Tibial nerve (tissue), 4 donors: ENCODE measurements at regions not wholly inside any gene's neighbourhood (a gene's known extent, or its start where the extent isn't known, plus 50 kb on each side); places are given as distances from the start of the nearest gene placed in this dataset.

Source experiments
- EP300 ChIP-seq, 2 donors: sonication (generic); formaldehyde crosslinking; IDR thresholded peaks; one replicate each; pipeline ENCODE4 v1.6.1; 2017; ENCODE audit warnings: antibody characterized with exemption in 2 of 2, mild to moderate bottlenecking in 1 of 2
- POLR2A ChIP-seq, 2 donors: fragments of 450-650 bp; IDR thresholded peaks; one replicate each; pipeline ENCODE4 v1.6.1; 2017; ENCODE audit warnings: antibody characterized with exemption in 2 of 2, mild to moderate bottlenecking in 2 of 2, moderate library complexity in 2 of 2
- TF ChIP-seq, protein P1 (sequence below), 5 experiments: fragments of 200-600 bp in 3 of 5; fragments of 450-650 bp in 2 of 5; sonication (generic) in 3 of 5; IDR thresholded peaks; one replicate each; pipeline ENCODE4 v1.5.1; 2016 to 2019; ENCODE audit warnings: antibody characterized with exemption in 5 of 5, mild to moderate bottlenecking in 3 of 5, moderate library complexity in 2 of 5

DNA sequence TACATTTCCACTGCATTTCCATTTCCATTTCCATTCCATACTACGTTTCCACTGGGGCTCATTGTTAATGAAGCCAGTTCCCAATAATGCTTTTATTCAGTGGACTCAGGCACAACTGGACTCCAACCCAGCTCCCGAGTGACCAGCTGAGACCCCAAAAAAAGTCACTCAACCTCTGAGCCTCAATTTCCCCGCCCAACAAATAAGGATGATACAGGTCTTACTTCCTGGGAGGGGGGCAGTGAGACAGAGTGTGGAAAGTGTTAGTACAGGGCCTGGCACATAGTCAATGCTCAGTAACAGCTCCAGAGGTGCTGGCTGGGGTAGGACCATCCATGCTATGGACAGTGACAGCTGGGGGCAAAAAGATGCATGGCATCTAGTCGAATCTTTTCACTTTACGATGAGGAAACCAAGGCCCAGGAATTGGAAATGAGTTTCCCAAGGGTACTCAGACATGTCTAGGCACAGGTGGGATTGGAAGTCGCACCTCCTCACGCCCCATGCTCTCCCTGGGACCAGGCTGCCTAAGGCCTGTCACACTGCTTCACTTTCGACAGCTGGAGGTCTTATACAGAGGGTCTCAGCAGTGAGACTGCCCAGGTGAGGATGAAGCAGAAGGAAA is 226.5 kb downstream of the ANAPC1 start:
- TF ChIP-seq EP300 (IDR thresholded peaks at IDR 0.05), result no peak
- TF ChIP-seq, protein P1, sequence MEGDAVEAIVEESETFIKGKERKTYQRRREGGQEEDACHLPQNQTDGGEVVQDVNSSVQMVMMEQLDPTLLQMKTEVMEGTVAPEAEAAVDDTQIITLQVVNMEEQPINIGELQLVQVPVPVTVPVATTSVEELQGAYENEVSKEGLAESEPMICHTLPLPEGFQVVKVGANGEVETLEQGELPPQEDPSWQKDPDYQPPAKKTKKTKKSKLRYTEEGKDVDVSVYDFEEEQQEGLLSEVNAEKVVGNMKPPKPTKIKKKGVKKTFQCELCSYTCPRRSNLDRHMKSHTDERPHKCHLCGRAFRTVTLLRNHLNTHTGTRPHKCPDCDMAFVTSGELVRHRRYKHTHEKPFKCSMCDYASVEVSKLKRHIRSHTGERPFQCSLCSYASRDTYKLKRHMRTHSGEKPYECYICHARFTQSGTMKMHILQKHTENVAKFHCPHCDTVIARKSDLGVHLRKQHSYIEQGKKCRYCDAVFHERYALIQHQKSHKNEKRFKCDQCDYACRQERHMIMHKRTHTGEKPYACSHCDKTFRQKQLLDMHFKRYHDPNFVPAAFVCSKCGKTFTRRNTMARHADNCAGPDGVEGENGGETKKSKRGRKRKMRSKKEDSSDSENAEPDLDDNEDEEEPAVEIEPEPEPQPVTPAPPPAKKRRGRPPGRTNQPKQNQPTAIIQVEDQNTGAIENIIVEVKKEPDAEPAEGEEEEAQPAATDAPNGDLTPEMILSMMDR (IDR thresholded peaks at IDR 0.05), result no peak
- TF ChIP-seq POLR2A (IDR thresholded peaks at IDR 0.05), result no peak
